Astrocyte of the spinal cord (primary cell): ENCODE measurements at regions not wholly inside any gene's neighbourhood (a gene's known extent, or its start where the extent isn't known, plus 50 kb on each side); places are given as distances from the start of the nearest gene placed in this dataset.

Experiments
- DNase-seq: peaks from one replicate; pipeline ENCODE4 v3.0.0; 2011; ENCODE audit warnings: low read depth, low spot score
- H3K4me3 ChIP-seq: 2 replicates; pipeline ENCODE4 v1.5.1; 2011; ENCODE audit warnings: low read depth, mild to moderate bottlenecking, low read length, moderate library complexity
- CTCF ChIP-seq: IDR thresholded peaks from 2 replicates; pipeline ENCODE4 v1.5.1; 2012; ENCODE audit warnings: low read depth, mild to moderate bottlenecking, low read length, inconsistent platforms
- in situ Hi-C: cut with HindIII; loops from 2 replicates; pipeline ENCODE4 v1.10.0; 2017; ENCODE audit warnings: low sequenced_read_pairs

DNA sequence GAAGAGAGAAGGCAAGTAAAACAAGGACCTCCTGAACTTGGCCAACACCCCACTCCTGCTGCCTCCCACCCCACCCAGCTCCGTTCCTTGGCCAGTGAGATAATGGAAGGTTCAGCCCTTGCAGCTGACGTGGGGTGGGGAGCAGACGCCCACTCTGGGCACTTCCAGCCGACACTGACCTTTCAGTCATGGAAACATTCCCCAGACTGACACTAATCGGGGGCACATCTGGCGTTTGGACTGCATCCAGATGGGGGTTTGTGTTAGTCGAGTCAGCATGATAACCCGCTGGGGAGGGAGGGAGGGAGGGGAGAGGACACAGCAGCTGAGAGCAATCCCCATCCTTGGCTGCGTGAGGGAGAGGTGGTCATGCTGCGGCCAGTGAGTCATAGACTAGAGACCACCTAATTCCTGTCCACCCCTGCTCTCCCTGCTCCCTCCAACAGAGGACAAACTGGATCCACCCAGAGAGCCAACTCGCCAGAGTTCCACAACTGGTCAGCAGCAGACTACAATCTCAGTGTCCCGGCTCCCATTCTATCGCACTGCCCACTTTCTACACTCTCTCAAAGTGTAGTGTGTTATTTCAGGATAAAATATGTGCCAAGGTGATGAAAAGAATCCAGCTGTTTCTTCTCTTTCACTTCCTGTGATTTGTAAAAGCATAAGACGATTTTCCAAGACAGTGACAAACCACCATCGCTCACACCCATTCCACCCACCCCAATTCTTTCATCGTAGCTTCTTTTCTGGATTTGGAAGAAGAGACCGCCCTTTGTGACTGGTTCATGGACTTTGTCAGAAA, 115.4 kb upstream of the PKDCC start:
- DNase-seq: peak; percentile 97
- H3K4me3 ChIP-seq: no peak overlapping the region
- in situ Hi-C loops: no loop called here
- peak; percentile 32 for TF ChIP-seq CTCF

DNA sequence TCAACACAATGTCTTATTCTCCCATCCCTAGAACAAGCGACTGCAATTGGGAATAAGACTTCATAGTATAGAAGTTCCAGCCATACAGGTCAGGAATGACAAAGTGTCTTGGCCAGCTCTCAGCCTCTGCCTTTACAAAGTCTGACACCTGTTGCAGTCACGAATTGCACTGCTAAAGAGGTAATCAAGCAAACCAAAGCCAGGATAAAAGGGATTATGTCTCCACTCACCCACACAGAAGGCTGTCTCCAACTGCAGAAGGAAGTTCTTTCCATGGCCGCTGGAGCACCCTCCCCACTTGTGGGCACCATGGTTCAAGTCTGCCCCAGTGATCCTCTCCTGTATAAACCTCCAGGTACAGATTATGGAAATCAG, 114.8 kb upstream of the PKDCC start:
- H3K4me3 ChIP-seq: no peak overlapping the region

GRCh38 chr2:41933585-41934320, 114.1 kb upstream of the PKDCC start:
- in situ Hi-C loops: no loop called here
- DNase-seq: peak; percentile 90

More for the DNA sequence above, 114.8 kb upstream of the PKDCC start:
- no peak for TF ChIP-seq CTCF
- DNase-seq: no peak
- in situ Hi-C loops: no loop called here

GRCh38 chr2:41934329-41934958, 113.4 kb upstream of the PKDCC start:
- in situ Hi-C loops: no loop called here
- no peak for TF ChIP-seq CTCF
- peak; percentile 80 for DNase-seq
- H3K4me3 ChIP-seq: no peak overlapping the region

More at GRCh38 chr2:41933585-41934320, 114.1 kb upstream of the PKDCC start:
- no peak overlapping the region for H3K4me3 ChIP-seq
- TF ChIP-seq CTCF: no peak

DNA sequence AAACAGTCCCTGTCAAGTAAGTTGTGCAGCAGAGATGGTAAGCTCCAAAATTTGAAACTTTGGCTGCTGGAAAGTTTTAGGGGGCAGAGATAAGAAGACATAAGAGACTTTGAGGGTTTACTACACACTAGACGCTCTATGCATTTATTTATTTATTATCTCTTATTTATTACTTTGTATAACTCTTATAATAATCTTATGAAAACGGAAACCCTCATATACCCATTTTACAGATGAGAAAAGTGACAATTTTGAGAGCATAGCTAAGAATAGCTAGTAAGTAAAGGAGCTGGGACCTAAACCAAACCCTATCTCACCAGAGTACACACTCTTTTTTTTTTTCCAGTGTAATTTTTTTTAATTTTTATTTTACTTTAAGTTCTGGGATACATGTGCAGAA, 112.8 kb upstream of the PKDCC start:
- in situ Hi-C loops: no loop called here
- no peak for TF ChIP-seq CTCF
- no peak overlapping the region for H3K4me3 ChIP-seq
- DNase-seq: no peak

DNA sequence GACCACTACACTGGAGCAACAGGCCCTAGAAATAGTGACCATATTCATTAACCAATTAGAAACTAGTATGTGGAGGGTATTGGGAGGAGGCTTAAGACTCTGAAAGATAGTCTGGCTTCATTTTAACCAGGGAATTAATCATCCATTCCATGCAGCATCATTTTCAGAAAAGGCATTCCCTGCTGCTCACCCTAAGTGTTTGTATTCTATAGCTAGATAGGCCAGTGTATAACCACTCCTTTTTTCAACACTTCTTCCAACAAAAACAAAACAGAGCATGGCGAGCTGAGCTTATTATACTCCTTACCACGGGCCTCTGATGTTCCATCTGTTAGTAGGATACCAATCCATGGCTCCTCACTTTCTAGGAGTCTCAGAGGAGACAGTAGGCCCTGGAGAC, 112.0 kb upstream of the PKDCC start:
- no peak overlapping the region for H3K4me3 ChIP-seq
- in situ Hi-C loops: no loop called here
- TF ChIP-seq CTCF: no peak
- DNase-seq: peak; percentile 41
